ENCODE measurements at regions not wholly inside any gene's neighbourhood (a gene's known extent, or its start where the extent isn't known, plus 50 kb on each side); places are given as distances from the start of the nearest gene placed in this dataset.

GRCh38 chr6:4545893-4546292 lies 230.3 kb upstream of the CDYL start:
- H3K9me3 ChIP-seq (ENCODE audit: control insufficient read depth, low read length), result no peaks in the 10 kb centered on the region
- H3K4me3 ChIP-seq (ENCODE audit: insufficient read depth, low read depth, low read length), result no peak overlapping the region
- 64 to 66% methylated on average over 4 of the region's 4 CpGs for WGBS, 2 experiments
- H3K27ac ChIP-seq (ENCODE audit: insufficient read depth, low read depth, low read length, poor library complexity, severe bottlenecking), result no peak overlapping the region
- no peaks in the 10 kb centered on the region for H3K27me3 ChIP-seq (ENCODE audit: control insufficient read depth, insufficient read depth, low read length, poor library complexity, severe bottlenecking)
- no peaks in the 10 kb centered on the region for H3K4me1 ChIP-seq (ENCODE audit: control insufficient read depth, insufficient read depth, low read length)
- H3K36me3 ChIP-seq (ENCODE audit: control insufficient read depth, insufficient read depth, low read length), result no peaks in the 10 kb centered on the region

- Histone ChIP-seq H3K4me3 (ENCODE audit: insufficient read depth, low read depth, low read length) (no peak overlapping the region), H3K36me3 (ENCODE audit: control insufficient read depth, insufficient read depth, low read length) (no peaks in the 10 kb centered on the region), H3K4me1 (ENCODE audit: control insufficient read depth, insufficient read depth, low read length) (no peaks in the 10 kb centered on the region), H3K27me3 (ENCODE audit: control insufficient read depth, insufficient read depth, low read length, poor library complexity, severe bottlenecking) (no peaks in the 10 kb centered on the region), H3K9me3 (ENCODE audit: control insufficient read depth, low read length) (no peaks in the 10 kb centered on the region), H3K27ac (ENCODE audit: insufficient read depth, low read depth, low read length, poor library complexity, severe bottlenecking) (no peak overlapping the region)
- WGBS, 2 experiments, result 78 to 81% methylated on average over 1 of the region's 2 CpGs
These were observed 232.6 kb upstream of the CDYL start for GRCh38 chr6:4543596-4543995.

- no peak overlapping the region for H3K27ac ChIP-seq (ENCODE audit: insufficient read depth, low read depth, low read length, poor library complexity, severe bottlenecking)
- no peaks in the 10 kb centered on the region for H3K9me3 ChIP-seq (ENCODE audit: control insufficient read depth, low read length)
- no peaks in the 10 kb centered on the region for H3K4me1 ChIP-seq (ENCODE audit: control insufficient read depth, insufficient read depth, low read length)
- WGBS, 2 experiments, result 82 to 90% methylated on average over 1 of the region's 1 CpG
- no peak overlapping the region for H3K4me3 ChIP-seq (ENCODE audit: insufficient read depth, low read depth, low read length)
- no peaks in the 10 kb centered on the region for H3K27me3 ChIP-seq (ENCODE audit: control insufficient read depth, insufficient read depth, low read length, poor library complexity, severe bottlenecking)
- H3K36me3 ChIP-seq (ENCODE audit: control insufficient read depth, insufficient read depth, low read length), result no peaks in the 10 kb centered on the region
These were observed 242.6 kb upstream of the CDYL start for GRCh38 chr6:4533576-4533975.

- H3K4me1 ChIP-seq (ENCODE audit: control insufficient read depth, insufficient read depth, low read length), result no peaks in the 10 kb centered on the region
- no peak overlapping the region for H3K27ac ChIP-seq (ENCODE audit: insufficient read depth, low read depth, low read length, poor library complexity, severe bottlenecking)
- 93 to 95% methylated on average over 1 of the region's 1 CpG for WGBS, 2 experiments
- no peaks in the 10 kb centered on the region for H3K27me3 ChIP-seq (ENCODE audit: control insufficient read depth, insufficient read depth, low read length, poor library complexity, severe bottlenecking)
- H3K4me3 ChIP-seq (ENCODE audit: insufficient read depth, low read depth, low read length), result no peak overlapping the region
- no peaks in the 10 kb centered on the region for H3K36me3 ChIP-seq (ENCODE audit: control insufficient read depth, insufficient read depth, low read length)
- no peaks in the 10 kb centered on the region for H3K9me3 ChIP-seq (ENCODE audit: control insufficient read depth, low read length)
These were observed 244.8 kb upstream of the CDYL start for GRCh38 chr6:4531406-4531805.

GRCh38 chr6:4522453-4522852 lies 253.8 kb upstream of the CDYL start:
- H3K9me3 ChIP-seq (ENCODE audit: control insufficient read depth, low read length), result no peaks in the 10 kb centered on the region
- WGBS, 2 experiments, result 91 to 94% methylated on average over 7 of the region's 7 CpGs
- H3K36me3 ChIP-seq (ENCODE audit: control insufficient read depth, insufficient read depth, low read length), result no peaks in the 10 kb centered on the region
- no peak overlapping the region for H3K27ac ChIP-seq (ENCODE audit: insufficient read depth, low read depth, low read length, poor library complexity, severe bottlenecking)
- no peaks in the 10 kb centered on the region for H3K4me1 ChIP-seq (ENCODE audit: control insufficient read depth, insufficient read depth, low read length)
- H3K27me3 ChIP-seq (ENCODE audit: control insufficient read depth, insufficient read depth, low read length, poor library complexity, severe bottlenecking), result no peaks in the 10 kb centered on the region
- no peak overlapping the region for H3K4me3 ChIP-seq (ENCODE audit: insufficient read depth, low read depth, low read length)

GRCh38 chr6:4521070-4521469 lies 255.1 kb upstream of the CDYL start:
- WGBS, 2 experiments, result 74 to 75% methylated on average over 6 of the region's 6 CpGs
- Histone ChIP-seq H3K36me3 (ENCODE audit: control insufficient read depth, insufficient read depth, low read length) (no peaks in the 10 kb centered on the region), H3K4me1 (ENCODE audit: control insufficient read depth, insufficient read depth, low read length) (no peaks in the 10 kb centered on the region), H3K9me3 (ENCODE audit: control insufficient read depth, low read length) (no peaks in the 10 kb centered on the region), H3K27ac (ENCODE audit: insufficient read depth, low read depth, low read length, poor library complexity, severe bottlenecking) (no peak overlapping the region), H3K4me3 (ENCODE audit: insufficient read depth, low read depth, low read length) (no peak overlapping the region), H3K27me3 (ENCODE audit: control insufficient read depth, insufficient read depth, low read length, poor library complexity, severe bottlenecking) (no peaks in the 10 kb centered on the region)

GRCh38 chr6:4518506-4518905 lies 257.7 kb upstream of the CDYL start:
- Histone ChIP-seq H3K27ac (ENCODE audit: insufficient read depth, low read depth, low read length, poor library complexity, severe bottlenecking) (no peak overlapping the region), H3K27me3 (ENCODE audit: control insufficient read depth, insufficient read depth, low read length, poor library complexity, severe bottlenecking) (no peaks in the 10 kb centered on the region), H3K9me3 (ENCODE audit: control insufficient read depth, low read length) (no peaks in the 10 kb centered on the region), H3K4me1 (ENCODE audit: control insufficient read depth, insufficient read depth, low read length) (no peaks in the 10 kb centered on the region), H3K36me3 (ENCODE audit: control insufficient read depth, insufficient read depth, low read length) (no peaks in the 10 kb centered on the region), H3K4me3 (ENCODE audit: insufficient read depth, low read depth, low read length) (no peak overlapping the region)
- 80% methylated on average over 2 of the region's 2 CpGs; no CpG with 5 or more reads in 1 of the 2 experiments for WGBS, 2 experiments

GRCh38 chr6:4516206-4516605 lies 260.0 kb upstream of the CDYL start:
- H3K4me3 ChIP-seq (ENCODE audit: insufficient read depth, low read depth, low read length), result no peak overlapping the region
- H3K36me3 ChIP-seq (ENCODE audit: control insufficient read depth, insufficient read depth, low read length), result no peaks in the 10 kb centered on the region
- H3K27me3 ChIP-seq (ENCODE audit: control insufficient read depth, insufficient read depth, low read length, poor library complexity, severe bottlenecking), result no peaks in the 10 kb centered on the region
- H3K4me1 ChIP-seq (ENCODE audit: control insufficient read depth, insufficient read depth, low read length), result no peaks in the 10 kb centered on the region
- no peak overlapping the region for H3K27ac ChIP-seq (ENCODE audit: insufficient read depth, low read depth, low read length, poor library complexity, severe bottlenecking)
- WGBS, 2 experiments, result 85 to 89% methylated on average over 5 of the region's 5 CpGs
- no peaks in the 10 kb centered on the region for H3K9me3 ChIP-seq (ENCODE audit: control insufficient read depth, low read length)

GRCh38 chr6:4513561-4513960 lies 262.6 kb upstream of the CDYL start:
- H3K27ac ChIP-seq (ENCODE audit: insufficient read depth, low read depth, low read length, poor library complexity, severe bottlenecking), result no peak overlapping the region
- H3K4me3 ChIP-seq (ENCODE audit: insufficient read depth, low read depth, low read length), result no peak overlapping the region
- no peaks in the 10 kb centered on the region for H3K36me3 ChIP-seq (ENCODE audit: control insufficient read depth, insufficient read depth, low read length)
- no peaks in the 10 kb centered on the region for H3K9me3 ChIP-seq (ENCODE audit: control insufficient read depth, low read length)
- H3K27me3 ChIP-seq (ENCODE audit: control insufficient read depth, insufficient read depth, low read length, poor library complexity, severe bottlenecking), result no peaks in the 10 kb centered on the region
- 95 to 98% methylated on average over 4 of the region's 4 CpGs for WGBS, 2 experiments
- no peaks in the 10 kb centered on the region for H3K4me1 ChIP-seq (ENCODE audit: control insufficient read depth, insufficient read depth, low read length)

- 81% methylated on average over 7 of the region's 7 CpGs for WGBS, 2 experiments
- Histone ChIP-seq H3K4me1 (ENCODE audit: control insufficient read depth, insufficient read depth, low read length) (no peaks in the 10 kb centered on the region), H3K9me3 (ENCODE audit: control insufficient read depth, low read length) (no peaks in the 10 kb centered on the region), H3K36me3 (ENCODE audit: control insufficient read depth, insufficient read depth, low read length) (no peaks in the 10 kb centered on the region), H3K27me3 (ENCODE audit: control insufficient read depth, insufficient read depth, low read length, poor library complexity, severe bottlenecking) (no peaks in the 10 kb centered on the region), H3K4me3 (ENCODE audit: insufficient read depth, low read depth, low read length) (no peak overlapping the region), H3K27ac (ENCODE audit: insufficient read depth, low read depth, low read length, poor library complexity, severe bottlenecking) (no peak overlapping the region)
These were observed 264.1 kb upstream of the CDYL start for GRCh38 chr6:4512051-4512471.

- Histone ChIP-seq H3K27ac (ENCODE audit: insufficient read depth, low read depth, low read length, poor library complexity, severe bottlenecking) (no peak overlapping the region), H3K4me1 (ENCODE audit: control insufficient read depth, insufficient read depth, low read length) (no peaks in the 10 kb centered on the region), H3K4me3 (ENCODE audit: insufficient read depth, low read depth, low read length) (no peak overlapping the region), H3K27me3 (ENCODE audit: control insufficient read depth, insufficient read depth, low read length, poor library complexity, severe bottlenecking) (no peaks in the 10 kb centered on the region), H3K9me3 (ENCODE audit: control insufficient read depth, low read length) (no peaks in the 10 kb centered on the region), H3K36me3 (ENCODE audit: control insufficient read depth, insufficient read depth, low read length) (no peaks in the 10 kb centered on the region)
- 96% methylated on average over 5 of the region's 5 CpGs for WGBS, 2 experiments
These were observed 264.6 kb upstream of the CDYL start for GRCh38 chr6:4511641-4512020.

All from ectodermal cell (in vitro differentiated cells).